ENCODE measurements at regions not wholly inside any gene's neighbourhood (a gene's known extent, or its start where the extent isn't known, plus 50 kb on each side); places are given as distances from the start of the nearest gene placed in this dataset.

DNA sequence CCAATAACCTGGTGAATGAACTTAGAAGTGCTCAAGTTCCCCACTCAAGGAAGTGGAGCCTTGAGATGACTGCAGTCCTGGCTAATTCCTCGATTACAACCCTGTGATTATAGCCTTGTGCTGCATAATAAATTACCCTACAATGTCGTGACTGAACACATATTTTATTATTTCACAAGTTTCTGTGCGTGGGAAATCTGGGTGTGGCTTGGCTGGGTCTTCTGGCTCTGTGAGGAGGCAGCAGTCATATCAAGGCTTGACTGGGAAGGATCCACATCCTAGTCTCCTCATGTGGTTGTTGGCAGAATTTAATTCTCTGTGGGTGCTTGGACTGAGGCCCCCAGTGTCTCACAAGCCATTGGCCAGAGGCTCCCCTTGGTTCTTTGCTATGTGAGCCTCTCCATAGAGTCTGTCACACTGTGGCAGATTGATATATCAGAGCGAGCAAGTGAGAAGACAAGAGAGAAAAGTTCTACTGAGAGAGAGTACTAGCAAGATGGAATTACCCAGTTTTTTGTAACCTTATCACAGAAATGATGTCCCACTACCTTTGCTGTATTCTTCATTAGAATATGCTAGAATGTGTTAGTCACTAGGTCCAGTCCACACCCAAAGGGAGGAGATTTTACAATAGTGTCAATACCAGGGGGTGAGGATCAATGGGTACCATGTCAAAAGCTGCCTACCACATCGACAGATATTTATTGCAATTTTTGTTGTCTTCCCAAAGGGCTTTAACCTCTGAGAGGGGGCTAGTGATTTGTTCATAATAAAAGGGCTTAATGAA lies 102.8 kb upstream of the TBC1D5 start:
- Histone ChIP-seq H3K23me2 (ENCODE audit: insufficient read length, low read depth, low read length, poor library complexity, severe bottlenecking) (no peaks in the 10 kb centered on the region), H3K4ac (ENCODE audit: low read depth, low read length) (no peak overlapping the region), H3K4me1 (ENCODE audit: insufficient read depth, low read length) (no peaks in the 10 kb centered on the region), H3K18ac (ENCODE audit: insufficient read length, low read depth, low read length) (no peak overlapping the region), H2BK15ac (ENCODE audit: low read depth, low read length) (no peak overlapping the region), H3T11ph (ENCODE audit: low read length) (no peak overlapping the region), H3K23ac (ENCODE audit: insufficient read length, low read depth, low read length) (no peak overlapping the region), H3K79me1 (ENCODE audit: insufficient read depth, low read depth, low read length, poor library complexity, severe bottlenecking) (no peaks in the 10 kb centered on the region), H4K8ac (replicated peaks; ENCODE audit: insufficient read length, low read depth, low read length) (no peak overlapping the region), H3K9me3 (ENCODE audit: control insufficient read depth, low read depth, low read length) (no peaks in the 10 kb centered on the region), H4K91ac (ENCODE audit: insufficient read length, low read depth, low read length) (no peak overlapping the region), H2BK5ac (ENCODE audit: insufficient read length, low read length) (no peak overlapping the region), H2AFZ (ENCODE audit: low read length) (no peak overlapping the region), H3K27ac (ENCODE audit: insufficient read length, low read depth, low read length) (no peak overlapping the region), H3K9ac (ENCODE audit: extremely low read depth, insufficient read length, low read length) (no peak overlapping the region), H2BK120ac (ENCODE audit: low read depth, low read length, poor library complexity, severe bottlenecking) (no peak overlapping the region), H3K79me2 (ENCODE audit: insufficient read depth, low read length) (no peaks in the 10 kb centered on the region), H2BK12ac (ENCODE audit: insufficient read length, low read depth, low read length) (no peak overlapping the region), H2BK20ac (ENCODE audit: low read depth, low read length, poor library complexity, severe bottlenecking) (no peak overlapping the region), H3K4me2 (ENCODE audit: insufficient read depth, insufficient read length, low read length) (no peak overlapping the region), H3K27me3 (ENCODE audit: insufficient read depth, low read length) (no peaks in the 10 kb centered on the region), H4K5ac (ENCODE audit: insufficient read length, low read depth, low read length) (no peak overlapping the region), H4K20me1 (ENCODE audit: control insufficient read depth, insufficient read depth, insufficient read length) (no peaks in the 10 kb centered on the region), H3K56ac (ENCODE audit: insufficient read length, low read depth, low read length) (no peak overlapping the region), H3K14ac (ENCODE audit: insufficient read depth, low read length) (no peak overlapping the region), H2AK5ac (ENCODE audit: insufficient read length, low read length) (no peak overlapping the region)
- Mint-ChIP-seq H3K36me3 (ENCODE audit: insufficient read depth in 1 of 3, low read depth in 3 of 3) (no peaks in the 10 kb centered on the region), H3K4me3 (no peak overlapping the region), H3K4me1 (peaks cover 5 to 13% of the 10 kb centered on the region in 2 experiments), H3K9me3 (no peaks in the 10 kb centered on the region), H3K27ac (no peak overlapping the region), H3K27me3 (ENCODE audit: low read depth) (no peaks in the 10 kb centered on the region)
- no peak for DNase-seq
- TF ChIP-seq, protein P1, sequence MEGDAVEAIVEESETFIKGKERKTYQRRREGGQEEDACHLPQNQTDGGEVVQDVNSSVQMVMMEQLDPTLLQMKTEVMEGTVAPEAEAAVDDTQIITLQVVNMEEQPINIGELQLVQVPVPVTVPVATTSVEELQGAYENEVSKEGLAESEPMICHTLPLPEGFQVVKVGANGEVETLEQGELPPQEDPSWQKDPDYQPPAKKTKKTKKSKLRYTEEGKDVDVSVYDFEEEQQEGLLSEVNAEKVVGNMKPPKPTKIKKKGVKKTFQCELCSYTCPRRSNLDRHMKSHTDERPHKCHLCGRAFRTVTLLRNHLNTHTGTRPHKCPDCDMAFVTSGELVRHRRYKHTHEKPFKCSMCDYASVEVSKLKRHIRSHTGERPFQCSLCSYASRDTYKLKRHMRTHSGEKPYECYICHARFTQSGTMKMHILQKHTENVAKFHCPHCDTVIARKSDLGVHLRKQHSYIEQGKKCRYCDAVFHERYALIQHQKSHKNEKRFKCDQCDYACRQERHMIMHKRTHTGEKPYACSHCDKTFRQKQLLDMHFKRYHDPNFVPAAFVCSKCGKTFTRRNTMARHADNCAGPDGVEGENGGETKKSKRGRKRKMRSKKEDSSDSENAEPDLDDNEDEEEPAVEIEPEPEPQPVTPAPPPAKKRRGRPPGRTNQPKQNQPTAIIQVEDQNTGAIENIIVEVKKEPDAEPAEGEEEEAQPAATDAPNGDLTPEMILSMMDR (conservative IDR thresholded peaks at IDR 0.05): no peak
- WGBS (ENCODE audit: extremely low coverage, insufficient read length, low lambda C conversion rate): no CpG with 5 or more reads among the region's 5 CpGs
